NCI-H69 (cell line): ENCODE measurements at regions not wholly inside any gene's neighbourhood (a gene's known extent, or its start where the extent isn't known, plus 50 kb on each side); places are given as distances from the start of the nearest gene placed in this dataset.
"Not testable (repeated sequence)": the region's sequence is repeated elsewhere in the genome, so short reads cannot be mapped to it uniquely, and the experiment has no call there.

Source experiments
- DNase-seq: peaks from one replicate; lab custom pipeline; 2025; lab: John Stamatoyannopoulos, UW

DNA sequence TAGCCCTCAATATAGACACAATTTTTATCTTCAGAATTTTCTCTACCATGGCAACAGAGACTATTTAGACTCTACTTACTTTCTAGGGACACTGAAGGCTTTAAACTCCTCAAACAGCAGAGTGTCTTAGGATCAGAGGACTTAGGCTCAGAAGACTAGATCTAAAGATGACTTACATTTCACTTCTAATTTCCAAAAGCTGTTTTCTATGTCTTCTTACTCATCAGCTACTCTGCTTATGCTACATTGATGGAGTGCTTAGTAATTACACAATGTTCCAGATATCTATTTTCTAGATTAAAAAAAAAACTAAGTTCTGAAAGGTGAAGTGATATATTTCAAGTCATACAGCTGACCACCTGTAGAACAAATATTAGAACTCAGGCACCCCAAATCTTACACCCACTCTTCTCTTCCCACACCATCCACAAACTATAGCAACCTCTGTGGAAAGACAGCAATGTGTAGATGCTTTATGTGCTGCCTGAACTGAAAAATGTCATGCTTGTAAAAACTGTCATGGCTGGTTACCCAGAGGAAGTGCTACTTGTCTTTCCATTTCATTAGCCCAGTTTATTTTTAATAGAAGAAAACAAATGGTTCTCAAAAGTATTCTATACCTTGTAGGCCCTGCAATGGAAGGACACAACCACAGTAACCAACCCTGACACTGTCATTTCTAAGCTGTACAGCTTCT lies 831.0 kb upstream of the ACVR2A start:
- no peak for DNase-seq

DNA sequence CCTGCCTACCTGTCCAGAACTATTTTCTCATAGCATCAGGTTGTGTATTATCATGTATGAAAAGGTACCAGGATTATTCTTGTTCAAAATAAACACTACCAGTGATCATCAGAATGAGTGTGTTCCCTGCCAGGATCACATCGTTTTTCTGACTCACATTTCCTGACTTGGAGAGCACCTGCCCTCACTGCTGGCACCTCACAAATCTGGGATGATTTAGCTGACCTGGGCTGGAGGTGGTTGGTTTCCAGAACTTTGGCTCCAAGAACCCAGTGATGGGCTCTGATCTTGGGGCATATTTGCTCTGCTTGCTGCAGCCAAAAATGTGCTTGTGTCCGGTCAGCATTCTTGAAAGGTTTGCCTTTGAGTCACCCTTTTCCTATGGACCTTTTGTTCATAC lies 836.3 kb upstream of the ACVR2A start:
- DNase-seq: no peak

DNA sequence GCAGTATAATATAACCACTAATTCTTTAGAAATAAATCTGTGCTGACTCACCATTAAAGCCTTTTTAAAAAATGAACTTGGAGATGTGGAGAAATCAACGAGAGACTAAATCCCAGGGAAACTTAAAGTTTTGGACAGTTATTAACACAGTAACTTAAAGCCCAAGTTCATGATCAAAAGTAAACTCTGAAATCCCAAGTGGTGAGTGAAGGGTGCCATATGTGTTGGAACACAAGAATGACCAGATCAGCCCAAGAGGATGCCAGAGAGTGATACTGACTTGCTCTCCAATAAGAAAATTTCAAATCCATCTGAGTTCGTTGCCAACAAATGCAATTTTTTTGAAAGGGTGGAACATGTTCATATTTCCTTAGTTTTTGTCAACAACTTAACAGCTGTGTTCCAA lies 838.1 kb upstream of the ACVR2A start:
- DNase-seq: no peak

DNA sequence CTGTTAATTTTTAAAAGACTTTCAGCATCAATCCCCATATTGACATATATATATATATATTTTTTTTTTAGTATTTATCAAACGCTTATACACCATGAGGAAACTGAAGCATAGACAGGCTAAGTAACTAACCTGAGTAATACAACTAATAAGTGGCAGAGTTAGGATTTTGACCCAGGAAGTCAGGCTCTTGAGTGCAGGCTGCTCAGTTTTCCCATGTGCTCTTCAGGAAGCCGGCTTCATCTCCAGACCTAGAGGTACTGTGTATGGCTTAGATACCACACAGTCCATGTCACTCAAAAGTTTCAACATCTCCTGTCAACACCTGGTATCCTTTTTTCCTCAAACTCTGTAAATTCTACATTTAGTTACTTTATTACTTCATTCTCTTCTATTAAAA lies 841.7 kb upstream of the ACVR2A start:
- DNase-seq: no peak

DNA sequence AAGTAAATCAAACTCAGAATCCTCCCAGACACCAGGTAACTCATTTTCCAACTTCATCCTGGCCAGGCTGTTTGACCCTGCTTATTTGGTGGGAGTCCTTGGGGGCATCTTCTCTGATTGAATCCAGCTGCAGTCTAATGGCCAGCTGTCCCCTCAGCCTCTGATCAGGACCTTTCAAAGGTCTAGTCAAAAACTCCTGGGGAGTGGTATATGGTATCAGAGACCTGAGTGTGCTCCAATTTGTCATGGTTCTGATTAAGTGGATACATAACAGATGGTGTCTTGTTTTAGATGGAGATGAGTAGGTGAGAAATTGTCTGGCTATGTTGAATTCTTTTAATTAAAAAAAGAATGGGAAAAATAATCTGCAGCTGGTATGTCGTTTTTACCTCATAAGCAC lies 842.6 kb upstream of the ACVR2A start:
- DNase-seq: no peak

DNA sequence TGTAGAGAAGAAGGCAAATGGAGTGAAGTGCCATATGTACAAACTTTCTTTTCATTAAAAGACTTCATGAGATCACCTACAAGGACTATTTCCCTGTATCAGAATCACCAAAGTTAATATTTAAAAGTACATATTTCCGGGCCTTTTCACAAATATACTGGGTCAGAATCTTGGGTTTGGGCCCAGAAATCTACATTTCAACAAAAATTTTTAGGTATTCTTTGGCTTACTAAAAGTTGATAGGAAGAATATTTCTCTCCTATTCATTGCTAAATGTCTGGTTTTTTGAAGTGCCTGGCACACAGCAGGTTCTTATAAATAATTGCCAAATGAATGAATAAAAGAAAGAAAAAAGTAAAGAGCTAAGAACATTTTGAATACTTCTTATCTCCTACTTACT lies 843.8 kb upstream of the ACVR2A start:
- no peak for DNase-seq

DNA sequence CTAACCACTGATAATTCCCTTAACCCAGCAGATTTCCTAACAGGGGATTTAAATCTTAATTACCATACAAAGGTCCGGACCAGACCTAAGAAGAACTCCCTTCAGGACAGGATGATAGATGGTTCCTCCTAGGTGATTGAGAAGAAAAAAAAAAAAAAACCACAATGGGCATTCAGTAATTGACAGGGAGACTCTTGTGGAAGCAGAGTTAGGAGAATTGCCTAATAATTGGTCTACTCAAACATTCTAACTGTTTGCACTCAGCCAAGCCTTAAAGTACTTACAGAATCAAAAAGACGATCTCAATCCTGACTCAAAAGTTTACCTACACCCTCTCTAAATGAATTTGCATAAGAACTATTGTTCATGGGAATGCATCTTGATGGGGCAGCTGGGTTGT lies 844.7 kb upstream of the ACVR2A start:
- DNase-seq: not testable (repeated sequence)

DNA sequence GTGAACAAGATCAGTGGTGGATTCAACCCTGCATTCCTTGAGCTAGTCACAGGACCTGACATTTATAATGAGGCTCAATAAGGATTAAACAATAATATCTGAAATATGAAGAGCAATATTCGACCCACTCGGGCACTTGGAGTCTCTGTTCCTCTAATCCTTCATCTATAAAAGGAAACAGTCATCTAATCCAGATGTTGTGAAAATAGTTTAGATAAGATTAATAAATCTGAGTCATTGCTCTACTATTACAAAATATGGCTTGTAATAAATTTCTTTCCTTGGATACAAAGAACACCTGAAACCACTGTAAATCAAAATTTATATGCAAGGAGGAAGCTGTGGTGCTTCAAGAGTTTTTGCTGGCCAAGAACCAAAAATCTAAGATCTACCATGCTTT lies 846.9 kb upstream of the ACVR2A start:
- no peak for DNase-seq

DNA sequence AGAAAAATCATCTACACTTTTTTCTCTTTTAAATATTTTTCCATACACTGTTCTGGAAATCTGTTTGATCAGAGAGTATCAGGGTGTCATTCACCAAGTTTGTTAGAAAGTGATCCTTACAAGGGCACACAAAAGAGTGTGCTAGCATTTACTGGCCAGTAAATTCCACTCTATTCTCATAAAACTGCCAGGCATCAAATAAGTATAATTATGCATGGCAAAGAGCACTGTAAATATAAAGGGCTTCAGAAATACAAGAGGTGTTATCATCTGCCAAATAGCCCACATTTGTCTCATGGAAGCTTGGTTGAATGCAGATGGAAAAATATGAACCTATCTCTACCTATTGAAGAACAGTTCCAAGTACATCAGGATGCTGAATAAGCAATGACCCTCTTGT lies 847.3 kb upstream of the ACVR2A start:
- DNase-seq: no peak

DNA sequence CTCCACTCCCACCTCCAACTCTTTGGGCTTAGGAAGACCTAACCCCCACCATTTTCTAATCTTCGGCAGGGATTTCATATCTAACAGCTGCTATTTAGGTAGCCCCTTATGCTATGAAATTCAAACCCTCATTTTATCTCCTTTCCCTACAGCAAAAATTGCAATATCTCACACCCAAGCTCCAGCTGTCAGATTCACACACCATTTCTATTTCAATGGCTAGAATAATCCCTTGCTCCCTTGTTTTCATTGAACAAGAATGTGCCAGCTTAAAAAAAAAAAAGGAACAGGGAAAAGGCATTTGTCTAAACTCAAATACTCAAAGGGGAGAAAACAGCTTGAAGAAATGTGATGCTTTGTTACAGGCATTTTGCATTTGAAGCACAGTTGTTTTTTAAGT lies 850.6 kb upstream of the ACVR2A start:
- DNase-seq: no peak

DNA sequence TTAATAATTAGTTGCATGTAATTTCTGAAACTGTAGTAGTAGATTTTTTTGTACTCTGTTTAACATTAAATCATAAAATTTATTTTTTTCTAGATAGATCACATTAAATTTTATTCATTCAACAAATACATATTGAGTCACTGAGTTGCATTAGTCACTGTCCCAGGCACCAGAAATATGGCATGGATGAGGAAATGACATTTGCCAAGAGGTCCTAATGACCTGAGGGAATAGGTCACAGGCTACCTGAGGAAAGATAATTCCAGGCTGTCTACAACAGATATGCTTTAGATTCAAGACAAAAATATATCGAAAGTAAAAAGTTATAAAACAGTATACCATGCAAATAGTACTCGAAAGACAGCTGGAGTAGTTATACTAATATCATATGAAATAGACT lies 852.4 kb upstream of the ACVR2A start:
- DNase-seq: no peak

DNA sequence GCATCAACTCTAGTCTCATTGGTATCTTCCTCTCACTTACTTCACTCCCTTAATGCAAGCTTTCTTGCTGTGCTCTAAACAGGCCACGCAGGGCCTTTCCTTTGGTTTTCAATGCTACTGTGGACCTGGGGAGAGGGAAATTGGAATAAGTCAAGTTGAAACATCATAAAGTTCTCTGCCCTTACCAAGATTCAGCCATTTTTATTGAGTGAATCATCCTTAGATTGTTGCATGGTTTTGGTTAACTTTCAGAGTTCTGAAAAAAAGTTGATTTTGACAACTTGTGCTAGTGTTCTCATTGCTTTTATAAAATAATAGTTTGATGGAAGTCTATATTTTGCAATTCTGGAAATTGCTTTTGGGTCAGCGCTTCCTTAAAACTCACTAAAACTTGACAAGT lies 852.8 kb upstream of the ACVR2A start:
- DNase-seq: no peak

DNA sequence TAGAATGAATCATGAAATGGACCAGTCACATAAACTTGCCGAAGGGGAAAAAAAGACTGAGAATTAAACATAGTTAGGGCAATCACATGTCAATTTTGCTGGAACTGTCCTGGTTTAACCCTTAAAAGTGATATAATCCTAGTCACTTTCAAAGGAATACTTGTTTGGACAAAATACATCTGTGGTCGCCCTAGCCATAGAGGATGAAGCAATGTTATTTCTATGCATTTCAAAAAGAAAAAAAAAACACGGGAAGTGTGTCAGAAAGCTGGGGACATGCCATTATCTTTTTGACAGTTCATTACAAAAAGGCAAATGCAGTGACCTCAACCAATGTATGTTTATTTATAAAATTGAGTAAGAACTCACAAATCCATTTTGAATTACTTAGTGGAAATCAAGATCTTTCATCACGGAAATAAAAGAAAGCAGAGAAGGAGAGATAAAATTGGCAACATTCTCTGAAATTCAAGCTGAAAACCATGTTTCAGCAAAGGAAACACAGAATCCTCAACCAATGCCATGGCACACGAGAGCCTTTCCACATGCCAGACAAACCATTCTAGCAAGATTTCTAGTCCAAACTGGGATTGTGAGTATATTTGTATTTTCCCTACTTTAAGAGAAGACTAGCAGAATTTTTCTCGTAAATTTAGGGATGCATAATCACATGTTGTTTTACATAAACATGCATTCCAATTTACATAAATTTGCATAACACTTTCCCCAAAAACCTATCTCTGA lies 854.3 kb upstream of the ACVR2A start:
- no peak for DNase-seq

DNA sequence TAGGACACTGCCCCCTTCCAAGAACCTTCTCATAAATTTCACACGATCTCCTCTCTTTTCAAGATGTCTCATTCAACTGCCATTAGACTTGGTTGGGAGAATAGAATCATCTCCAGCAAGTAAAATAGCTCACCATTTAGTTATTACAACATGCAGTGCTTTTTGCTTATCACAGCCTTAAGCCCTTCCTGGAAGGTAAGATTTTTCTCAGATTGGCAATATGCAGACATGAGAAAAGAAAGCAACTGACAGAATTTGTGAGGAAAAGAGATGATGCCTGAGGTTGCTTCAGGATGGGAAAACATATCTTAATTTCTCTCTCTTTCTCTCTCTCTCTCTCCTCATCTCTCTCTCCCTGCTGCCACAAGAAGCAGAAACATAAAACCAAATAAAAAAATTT lies 855.1 kb upstream of the ACVR2A start:
- DNase-seq: no peak

DNA sequence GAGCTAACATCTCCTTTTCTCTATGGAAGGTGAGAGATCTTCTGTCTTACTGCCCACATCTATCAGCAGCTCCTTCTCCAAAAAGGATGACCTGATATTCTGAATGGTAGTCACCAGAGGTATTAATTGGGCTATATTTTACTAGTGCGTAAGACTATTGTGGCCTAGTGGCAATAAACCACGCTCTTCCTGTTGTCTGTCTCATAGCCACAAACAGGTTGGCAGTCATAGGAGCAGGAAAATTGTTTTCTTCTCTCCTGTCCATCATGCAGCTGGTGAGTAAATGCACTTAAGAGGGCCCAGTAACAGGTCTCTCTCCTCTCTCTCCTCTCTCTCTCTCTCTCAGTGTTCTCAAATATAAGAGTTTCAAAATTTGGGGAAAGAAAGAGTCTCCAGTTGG lies 856.8 kb upstream of the ACVR2A start:
- DNase-seq: no peak

DNA sequence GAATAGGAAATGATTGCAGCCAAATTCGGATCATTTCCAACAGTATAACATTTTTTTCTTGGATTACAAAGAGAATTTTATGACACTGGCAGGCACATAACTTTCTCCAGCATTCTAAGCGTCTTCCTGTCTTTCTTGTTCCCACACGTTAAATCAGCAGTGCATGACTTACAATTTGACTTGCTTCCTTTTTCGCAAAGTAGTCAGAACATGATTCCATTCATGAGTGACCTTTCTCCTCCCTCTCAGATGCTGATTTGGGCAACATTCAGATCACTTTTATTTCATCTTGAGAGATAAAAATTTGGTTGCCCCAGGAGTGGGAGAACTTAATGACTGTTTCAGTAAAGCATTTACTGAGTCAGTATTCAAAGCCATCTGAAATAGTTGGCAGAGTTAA lies 858.7 kb upstream of the ACVR2A start:
- DNase-seq: no peak

DNA sequence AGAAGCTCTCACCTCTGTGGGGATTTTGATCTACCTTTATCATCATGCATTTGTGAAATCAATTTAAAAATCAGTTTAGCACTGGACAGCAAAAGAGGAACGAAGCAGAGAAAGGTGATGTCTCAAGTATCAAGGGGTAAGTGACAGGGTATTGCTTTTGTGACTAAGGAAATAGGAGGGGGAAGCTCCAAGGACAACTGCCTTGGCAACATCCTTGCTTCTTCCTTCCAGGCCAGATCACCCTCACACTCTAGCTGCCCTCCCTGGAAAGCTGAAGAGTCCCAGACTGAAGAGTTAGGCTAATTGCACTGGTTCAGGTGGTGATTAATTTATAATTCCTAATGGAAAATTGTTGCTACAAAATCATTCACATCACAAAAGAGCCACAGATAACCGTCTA lies 859.1 kb upstream of the ACVR2A start:
- DNase-seq: no peak

DNA sequence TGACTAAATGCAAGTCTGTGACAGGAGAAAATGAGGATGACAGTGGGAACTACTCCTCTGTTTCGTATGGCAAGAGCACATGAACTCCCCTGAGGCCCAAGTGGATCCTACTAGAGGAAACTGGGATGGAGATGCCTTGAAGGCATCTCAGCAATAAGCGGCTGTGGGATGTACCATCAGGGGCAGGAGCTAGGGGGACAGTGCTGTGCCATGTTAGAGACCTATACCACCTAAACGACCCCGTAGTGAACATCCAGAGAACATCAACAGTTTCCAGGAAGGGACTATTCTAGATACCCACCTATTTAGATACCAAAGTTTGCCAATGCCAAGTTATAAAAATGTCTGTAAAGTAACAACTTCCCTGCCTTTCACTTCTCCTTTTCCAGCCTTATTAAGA lies 860.8 kb upstream of the ACVR2A start:
- no peak for DNase-seq

DNA sequence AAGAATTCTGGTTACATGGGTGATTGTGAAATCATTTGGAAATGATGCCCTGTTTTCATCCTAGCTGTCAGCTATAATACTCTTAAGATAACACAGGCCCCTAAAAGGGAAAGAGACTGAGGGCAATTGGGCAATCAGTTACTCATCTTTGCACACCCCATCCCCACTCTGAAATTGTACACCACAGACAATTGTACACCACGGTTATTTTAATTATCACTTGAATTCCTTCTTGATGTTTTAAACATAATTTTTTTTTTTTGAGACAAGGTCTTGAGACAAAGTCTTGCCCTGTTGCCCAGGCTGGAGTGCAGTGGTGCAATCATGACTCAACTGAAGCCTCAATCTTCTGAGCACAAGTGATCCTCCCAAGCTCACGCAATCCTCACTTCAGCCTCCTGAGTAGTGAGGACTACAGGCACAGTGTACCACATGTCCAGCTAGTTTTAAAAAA lies 862.4 kb upstream of the ACVR2A start:
- DNase-seq: no peak

DNA sequence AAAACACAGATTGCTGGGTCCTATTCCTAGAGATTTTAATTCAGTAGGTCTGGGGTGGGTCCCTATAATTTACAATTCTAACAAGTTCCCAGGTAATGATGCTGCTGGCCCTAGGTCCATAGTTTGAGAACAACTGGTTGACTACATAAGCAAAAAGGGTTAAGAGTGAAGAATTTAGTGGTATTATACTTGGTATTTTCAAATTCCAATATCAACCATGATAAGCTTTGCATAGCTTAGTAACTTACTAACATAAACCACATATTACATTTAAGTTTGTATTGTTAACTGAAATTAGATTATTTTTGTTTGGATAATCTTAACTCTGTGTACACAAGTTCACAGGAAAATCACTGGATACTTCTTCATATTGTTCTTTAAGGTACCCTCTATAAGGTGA lies 862.9 kb upstream of the ACVR2A start:
- DNase-seq: no peak

DNA sequence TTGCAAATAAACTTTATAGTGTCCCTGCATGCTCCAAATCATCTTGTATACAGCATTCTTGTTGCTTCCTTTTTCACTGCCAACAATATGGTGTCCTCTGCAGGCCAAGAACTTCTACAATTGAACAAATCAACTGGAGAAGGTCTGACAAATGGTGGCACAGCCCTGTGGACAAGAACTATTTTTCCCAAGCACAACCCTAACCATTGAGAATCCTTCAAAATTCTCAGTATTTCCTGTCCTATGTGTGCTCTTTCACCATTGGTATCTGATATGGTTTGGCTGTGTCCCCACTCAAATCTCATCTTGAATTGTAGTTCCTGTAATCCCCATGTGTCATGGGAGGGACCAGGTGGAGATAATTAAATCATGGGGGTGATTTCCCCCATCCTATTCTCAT lies 865.1 kb upstream of the ACVR2A start:
- DNase-seq: no peak

DNA sequence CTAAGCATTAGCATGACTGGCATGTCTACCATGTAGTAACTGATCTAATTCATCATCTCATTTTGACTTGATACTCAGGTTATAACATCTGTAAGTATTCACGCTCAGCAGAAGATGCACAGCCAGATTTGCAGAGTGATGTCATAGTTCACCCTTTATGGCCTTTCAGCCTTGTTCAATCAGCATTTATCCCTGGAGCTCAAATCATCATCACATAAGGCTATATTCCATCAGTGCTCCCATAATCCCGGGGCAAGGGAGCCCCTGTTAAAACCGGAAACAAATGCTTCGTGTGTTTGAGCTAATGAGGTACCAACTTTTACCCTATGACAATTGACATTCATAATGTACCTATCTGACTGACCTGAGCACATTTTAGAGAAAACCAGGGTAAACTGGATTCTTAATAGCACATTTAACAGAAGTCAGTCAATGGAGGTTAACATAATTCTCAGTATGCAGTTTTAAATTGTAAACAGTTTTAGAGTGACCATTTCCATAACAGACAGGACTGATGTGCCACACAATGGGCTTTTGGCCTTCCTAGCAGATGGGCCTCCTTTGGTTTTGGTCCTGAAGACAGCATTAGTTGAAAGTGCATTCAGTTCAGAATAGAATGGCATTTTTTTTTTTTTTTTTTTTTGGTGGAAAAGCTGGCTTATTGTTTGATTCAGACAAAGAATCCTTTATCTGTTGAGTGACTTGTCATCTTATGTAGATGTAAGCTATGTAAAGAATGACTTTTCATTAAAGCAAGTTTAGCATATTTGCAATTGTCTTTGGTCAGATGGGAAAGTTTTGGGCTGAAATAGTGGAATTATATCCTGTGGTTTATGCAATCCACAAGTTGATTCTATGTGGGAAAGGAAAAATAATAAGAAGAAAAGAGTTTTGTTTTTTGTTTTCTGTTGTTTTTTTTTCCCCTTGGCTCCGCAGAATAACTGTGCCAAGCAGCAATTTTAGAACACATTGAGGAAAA lies 866.0 kb upstream of the ACVR2A start:
- DNase-seq: no peak

DNA sequence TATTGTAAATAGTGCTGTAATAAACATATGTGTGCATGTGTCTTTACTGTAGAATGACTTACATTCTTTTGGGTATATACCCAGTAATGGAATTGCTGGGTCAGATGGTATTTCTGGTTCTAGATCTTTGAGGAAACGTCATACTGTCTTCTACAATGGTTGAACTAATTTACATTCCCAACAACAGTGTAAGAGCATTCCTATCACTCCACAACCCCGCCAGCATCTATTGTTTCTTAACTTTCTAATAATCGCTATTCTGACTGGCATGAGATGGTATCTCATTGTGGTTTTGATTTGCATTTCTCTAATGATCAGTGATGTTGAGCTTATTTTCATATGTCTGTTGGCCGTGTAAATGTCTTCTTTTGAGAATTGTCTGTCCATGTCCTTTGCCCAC lies 873.8 kb upstream of the ACVR2A start:
- DNase-seq: not testable (repeated sequence)
